ENCODE measurements at regions not wholly inside any gene's neighbourhood (a gene's known extent, or its start where the extent isn't known, plus 50 kb on each side); places are given as distances from the start of the nearest gene placed in this dataset.
A peak's percentile ranks its signal among the peaks of the same experiment; 100 is the strongest.

GRCh38 chr2:44825702-44826101, 115.8 kb upstream of the SIX3 start:
- DNase-seq (ENCODE audit: low spot score): no peak

- DNase-seq (ENCODE audit: low spot score): no peak
These were observed 114.9 kb upstream of the SIX3 start for GRCh38 chr2:44826601-44827000.

GRCh38 chr2:44829771-44830170, 111.7 kb upstream of the SIX3 start:
- DNase-seq (ENCODE audit: low spot score): no peak

- no peak for DNase-seq (ENCODE audit: low spot score)
These were observed 108.1 kb upstream of the SIX3 start for GRCh38 chr2:44833171-44834069.

- no peak for DNase-seq (ENCODE audit: low spot score)
These were observed 106.8 kb upstream of the SIX3 start for GRCh38 chr2:44834656-44835055.

GRCh38 chr2:44836174-44836573, 105.3 kb upstream of the SIX3 start:
- no peak for DNase-seq (ENCODE audit: low spot score)

GRCh38 chr2:44836916-44837315, 104.6 kb upstream of the SIX3 start:
- DNase-seq (ENCODE audit: low spot score): no peak

GRCh38 chr2:44838116-44838790, 103.2 kb upstream of the SIX3 start:
- no peak for DNase-seq (ENCODE audit: low spot score)

GRCh38 chr2:44839370-44839769, 102.1 kb upstream of the SIX3 start:
- no peak for DNase-seq (ENCODE audit: low spot score)

GRCh38 chr2:44839771-44840502, 101.6 kb upstream of the SIX3 start:
- no peak for DNase-seq (ENCODE audit: low spot score)

- no peak for DNase-seq (ENCODE audit: low spot score)
These were observed 101.0 kb upstream of the SIX3 start for GRCh38 chr2:44840503-44840850.

- DNase-seq (ENCODE audit: low spot score): no peak
These were observed 98.4 kb upstream of the SIX3 start for GRCh38 chr2:44843086-44843485.

- DNase-seq (ENCODE audit: low spot score): no peak
These were observed 97.7 kb upstream of the SIX3 start for GRCh38 chr2:44843641-44844310.

GRCh38 chr2:44844651-44845270, 96.7 kb upstream of the SIX3 start:
- DNase-seq (ENCODE audit: low spot score): peak; percentile 14

- DNase-seq (ENCODE audit: low spot score): no peak
These were observed 93.5 kb upstream of the SIX3 start for GRCh38 chr2:44848026-44848425.

- no peak for DNase-seq (ENCODE audit: low spot score)
These were observed 91.5 kb upstream of the SIX3 start for GRCh38 chr2:44850016-44850415.

- DNase-seq (ENCODE audit: low spot score): no peak
These were observed 90.0 kb upstream of the SIX3 start for GRCh38 chr2:44851518-44851917.

GRCh38 chr2:44852594-44852993, 88.9 kb upstream of the SIX3 start:
- no peak for DNase-seq (ENCODE audit: low spot score)

GRCh38 chr2:44859337-44859736, 82.2 kb upstream of the SIX3 start:
- DNase-seq (ENCODE audit: low spot score): no peak

GRCh38 chr2:44866152-44866551, 75.3 kb upstream of the SIX3 start:
- no peak for DNase-seq (ENCODE audit: low spot score)

- no peak for DNase-seq (ENCODE audit: low spot score)
These were observed 71.7 kb upstream of the SIX3 start for GRCh38 chr2:44869761-44870160.

- no peak for DNase-seq (ENCODE audit: low spot score)
These were observed 64.1 kb upstream of the SIX3 start for GRCh38 chr2:44877417-44877816.

Measured in GM03348 (cell line).